SK-N-SH (cell line): ENCODE measurements at regions not wholly inside any gene's neighbourhood (a gene's known extent, or its start where the extent isn't known, plus 50 kb on each side); places are given as distances from the start of the nearest gene placed in this dataset.

Source experiments
- CTCF ChIA-PET: fragments of 300-600, 350-600 bp; formaldehyde crosslinking; extraction: SDS; loops from one replicate; lab custom pipeline; 2021; lab: Yijun Ruan, JAX
- POLR2A ChIA-PET: fragments of 350-600 bp; sonication (Branson Sonifier 250); formaldehyde crosslinking; extraction: SDS; loops from one replicate; lab custom pipeline; 2020; ENCODE audit warnings: antibody characterized with exemption, inconsistent platforms; lab: Yijun Ruan, JAX
- DNase-seq: peaks from one replicate; pipeline ENCODE4 v3.0.0; 2012
- H2AFZ ChIP-seq: fragments of 200-600 bp; sonication (generic); 2 replicates; pipeline ENCODE4 v1.8.1; 2016; ENCODE audit warnings: antibody characterized with exemption, mild to moderate bottlenecking, low read depth
- H3F3A ChIP-seq: fragments of 200-600 bp; sonication (generic); replicated peaks from 2 replicates; pipeline ENCODE3; 2016; ENCODE audit warnings: antibody characterized with exemption, mild to moderate bottlenecking; ENCODE audit not compliant: insufficient read depth
- H3K27ac ChIP-seq, 2 experiments: fragments of 200-500 bp in 1 of 2; fragments of 200-600 bp in 1 of 2; sonication (Bioruptor generic) in 1 of 2; sonication (generic), shearing (Covaris generic) in 1 of 2; 2 replicates each; pipeline versions ENCODE4 v1.5.1 to v1.6.1; 2014 to 2016; ENCODE audit warnings: low read depth in 2 of 2, inconsistent platforms in 1 of 2, low read length in 1 of 2, mild to moderate bottlenecking in 1 of 2, mixed read lengths in 1 of 2
- H3K27me3 ChIP-seq: fragments of 200-600 bp; sonication (generic), shearing (Covaris generic); 2 replicates; pipeline ENCODE4 v1.6.1; 2016; ENCODE audit warnings: mixed run types; ENCODE audit not compliant: insufficient read depth
- H3K36me3 ChIP-seq, 2 experiments: fragments of 200-500 bp in 1 of 2; fragments of 200-600 bp in 1 of 2; sonication (Bioruptor generic) in 1 of 2; sonication (generic) in 1 of 2; replicated peaks in 1 of 2; 2 replicates each; pipeline versions ENCODE3 to v1.5.1; 2014 to 2016; ENCODE audit warnings: low read length in 1 of 2, mild to moderate bottlenecking in 1 of 2; ENCODE audit not compliant: insufficient read depth in 2 of 2, control insufficient read depth in 1 of 2
- H3K4me1 ChIP-seq, 2 experiments: fragments of 200-500 bp in 1 of 2; fragments of 200-600 bp in 1 of 2; sonication (Bioruptor generic) in 1 of 2; sonication (generic), shearing (Covaris generic) in 1 of 2; 2 replicates each; pipeline versions ENCODE4 v1.5.1 to v1.6.1; 2014 to 2016; ENCODE audit warnings: low read depth in 1 of 2, low read length in 1 of 2, mixed run types in 1 of 2; ENCODE audit not compliant: insufficient read depth in 2 of 2, control insufficient read depth in 1 of 2
- H3K4me2 ChIP-seq: fragments of 200-600 bp; sonication (generic), shearing (Covaris generic); 2 replicates; pipeline ENCODE4 v1.6.1; 2017; ENCODE audit warnings: mixed run types
- H3K4me3 ChIP-seq, 2 experiments: fragments of 200-500 bp in 1 of 2; fragments of 200-600 bp in 1 of 2; sonication (Bioruptor generic) in 1 of 2; sonication (generic), shearing (Covaris generic) in 1 of 2; 2 replicates each; pipeline versions ENCODE4 v1.5.1 to v1.8.1; 2014 to 2016; ENCODE audit warnings: low read depth in 2 of 2, inconsistent platforms in 1 of 2, low read length in 1 of 2, mild to moderate bottlenecking in 1 of 2, mixed read lengths in 1 of 2, moderate library complexity in 1 of 2
- H3K79me2 ChIP-seq: fragments of 200-600 bp; sonication (generic); 2 replicates; pipeline ENCODE4 v1.8.1; 2017; ENCODE audit warnings: mild to moderate bottlenecking; ENCODE audit not compliant: insufficient read depth
- H3K9ac ChIP-seq: fragments of 200-600 bp; sonication (generic); 2 replicates; pipeline ENCODE4 v1.6.1; 2017; ENCODE audit warnings: mixed run types
- H3K9me2 ChIP-seq: fragments of 200-600 bp; sonication (generic); 2 replicates; pipeline ENCODE4 v1.6.1; 2017; ENCODE audit warnings: mixed run types
- H3K9me3 ChIP-seq: fragments of 200-600 bp; sonication (generic); 2 replicates; pipeline ENCODE4 v1.6.1; 2017; ENCODE audit warnings: mixed run types, mild to moderate bottlenecking, moderate library complexity
- H4K20me1 ChIP-seq: fragments of 200-600 bp; sonication (generic); 2 replicates; pipeline ENCODE4 v1.6.1; 2017; ENCODE audit warnings: mild to moderate bottlenecking, mixed run types; ENCODE audit not compliant: insufficient read depth
- FOSL2 ChIP-seq: IDR thresholded peaks from 2 replicates; pipeline ENCODE4 v1.4.0; 2012; ENCODE audit warnings: low read depth, mild to moderate bottlenecking, moderate library complexity, borderline replicate concordance
- GABPA ChIP-seq: IDR thresholded peaks from 2 replicates; pipeline ENCODE4 v1.4.0; 2012; ENCODE audit warnings: low read depth, mild to moderate bottlenecking
- IRF3 ChIP-seq: fragments of 150-350 bp; IDR thresholded peaks from 2 replicates; pipeline ENCODE4 v1.6.1; 2016; ENCODE audit warnings: mild to moderate bottlenecking, low read depth, low read length
- JUND ChIP-seq: IDR thresholded peaks from 2 replicates; pipeline ENCODE4 v1.4.0; 2012
- MAX ChIP-seq: IDR thresholded peaks from 2 replicates; pipeline ENCODE4 v1.4.0; 2012; ENCODE audit warnings: low read depth
- MEF2A ChIP-seq: IDR thresholded peaks from 2 replicates; pipeline ENCODE4 v1.4.0; 2012; ENCODE audit warnings: low read depth, borderline replicate concordance
- PBX3 ChIP-seq: IDR thresholded peaks from 2 replicates; pipeline ENCODE4; 2012
- RFX5 ChIP-seq: IDR thresholded peaks from 2 replicates; pipeline ENCODE4 v1.6.1; 2012; ENCODE audit warnings: mild to moderate bottlenecking, improper control_type of control experiment, low read length
- TCF12 ChIP-seq: IDR thresholded peaks from 2 replicates; pipeline ENCODE4 v1.4.0; 2012
- YY1 ChIP-seq: IDR thresholded peaks from 2 replicates; pipeline ENCODE4 v1.4.0; 2012; ENCODE audit warnings: low read depth, mild to moderate bottlenecking
- ZBTB33 ChIP-seq: IDR thresholded peaks from 2 replicates; pipeline ENCODE4 v1.4.0; 2012; ENCODE audit warnings: low read depth, borderline replicate concordance
- WGBS: methylation state at CpG from one replicate; pipeline ENCODE4 v1.1.6; 2017; ENCODE audit warnings: low lambda C conversion rate; 5-methylcytosine and 5-hydroxymethylcytosine counted together

GRCh38 chr7:80284855-80285254 lies 150.2 kb downstream of the GNAI1 start:
- no peaks in the 10 kb centered on the region for H3K27me3 ChIP-seq
- no peak overlapping the region for H3K27ac ChIP-seq
- no peaks in the 10 kb centered on the region for H4K20me1 ChIP-seq
- H3K4me2 ChIP-seq: no peak overlapping the region
- ChIA-PET POLR2A (no interaction called here), CTCF (interaction anchor here (0.7 to 1.1 kb wide), 6 partner anchors 9 to 185 kb away, joined by 3 to 4 read pairs (median 3); partner anchors contain the start of gene GNAI1)
- no peaks in the 10 kb centered on the region for H3F3A ChIP-seq
- H3K9me2 ChIP-seq: no peaks in the 10 kb centered on the region
- DNase-seq: peak; percentile 8
- no peak overlapping the region for H2AFZ ChIP-seq
- peaks cover 0 to 1% of the 10 kb centered on the region in 2 experiments; a peak in 1 of 4 replicates for H3K4me1 ChIP-seq
- no peaks in the 10 kb centered on the region for H3K36me3 ChIP-seq
- no peak overlapping the region for H3K4me3 ChIP-seq
- H3K9ac ChIP-seq: no peak overlapping the region
- peaks cover 2% of the 10 kb centered on the region; the same call in 1 of the 2 replicates for H3K9me3 ChIP-seq
- TF ChIP-seq PBX3: peak; percentile 24; the same call in 1 of the 2 replicates
- TF ChIP-seq FOSL2: peak; percentile 26; the same call in 1 of the 2 replicates
- no peak for TF ChIP-seq IRF3
- peak; percentile 74 for TF ChIP-seq TCF12
- no peak for TF ChIP-seq MAX
- no peak for TF ChIP-seq GABPA
- no peak for TF ChIP-seq YY1
- H3K79me2 ChIP-seq: no peaks in the 10 kb centered on the region

GRCh38 chr7:80279760-80280159 lies 145.1 kb downstream of the GNAI1 start:
- ChIA-PET POLR2A (no interaction called here), CTCF (interaction anchor here (1.1 kb wide), 1 partner anchor 184 kb away, joined by 3 read pairs; no protein-coding TSS in a partner anchor)
- Histone ChIP-seq H3K27ac (peak overlapping the region in 1 of 2 experiments; percentile 93; a peak in 1 of 4 replicates), H3F3A (peaks cover 35% of the 10 kb centered on the region), H4K20me1 (no peaks in the 10 kb centered on the region), H3K4me1 (peaks cover 12 to 35% of the 10 kb centered on the region in 2 experiments; a peak in 2 of 4 replicates), H3K79me2 (no peaks in the 10 kb centered on the region), H3K9me3 (no peaks in the 10 kb centered on the region), H3K9ac (no peak overlapping the region), H2AFZ (no peak overlapping the region), H3K4me3 (no peak overlapping the region), H3K36me3 (no peaks in the 10 kb centered on the region), H3K27me3 (no peaks in the 10 kb centered on the region), H3K4me2 (no peak overlapping the region), H3K9me2 (no peaks in the 10 kb centered on the region)
- no peak for DNase-seq
- WGBS: 92% methylated on average over 5 of the region's 5 CpGs
- TF ChIP-seq JUND (no peak), MEF2A (no peak), FOSL2 (no peak), ZBTB33 (no peak), RFX5 (no peak), MAX (no peak), TCF12 (no peak)
